AG09309 (cell line): ENCODE measurements at regions not wholly inside any gene's neighbourhood (a gene's known extent, or its start where the extent isn't known, plus 50 kb on each side); places are given as distances from the start of the nearest gene placed in this dataset.

Experiments used
- DNase-seq: peaks from one replicate; pipeline ENCODE4 v3.0.0-alpha.2; 2010; ENCODE audit warnings: low read depth
- H3K4me3 ChIP-seq: 2 replicates; pipeline ENCODE4 v1.5.1; 2011; ENCODE audit warnings: mild to moderate bottlenecking, low read depth, low read length, moderate library complexity; ENCODE audit not compliant: control insufficient read depth
- CTCF ChIP-seq: IDR thresholded peaks from 2 replicates; pipeline ENCODE4 v1.5.1; 2011; ENCODE audit warnings: mild to moderate bottlenecking, low read depth, low read length, inconsistent platforms; ENCODE audit not compliant: insufficient read depth, control insufficient read depth; ENCODE audit errors: missing control alignments

DNA sequence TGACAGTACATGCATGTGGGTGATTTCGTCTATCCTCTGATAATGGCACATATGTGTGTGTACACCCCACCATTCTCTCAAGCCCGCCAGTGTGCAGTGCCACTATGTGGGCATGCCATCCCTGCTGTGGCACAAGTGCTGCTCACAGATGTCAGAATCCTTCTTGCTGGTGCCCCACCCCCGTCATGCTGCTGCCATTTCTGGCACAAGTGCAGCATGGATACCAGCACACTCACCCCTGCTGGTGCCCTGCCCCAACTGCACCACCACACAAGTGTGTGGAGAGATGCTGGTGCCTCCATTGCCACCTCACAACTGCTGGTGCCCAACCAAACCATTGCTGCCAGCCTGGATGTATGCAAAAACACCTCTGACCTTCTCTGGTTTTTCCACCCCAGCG is 1133.8 kb downstream of the TECRL start:
- no peak overlapping the region for H3K4me3 ChIP-seq
- TF ChIP-seq CTCF: no peak
- DNase-seq: no peak

GRCh38 chr4:63269156-63269555 is 1140.1 kb downstream of the TECRL start:
- TF ChIP-seq CTCF: no peak
- no peak overlapping the region for H3K4me3 ChIP-seq
- no peak for DNase-seq

DNA sequence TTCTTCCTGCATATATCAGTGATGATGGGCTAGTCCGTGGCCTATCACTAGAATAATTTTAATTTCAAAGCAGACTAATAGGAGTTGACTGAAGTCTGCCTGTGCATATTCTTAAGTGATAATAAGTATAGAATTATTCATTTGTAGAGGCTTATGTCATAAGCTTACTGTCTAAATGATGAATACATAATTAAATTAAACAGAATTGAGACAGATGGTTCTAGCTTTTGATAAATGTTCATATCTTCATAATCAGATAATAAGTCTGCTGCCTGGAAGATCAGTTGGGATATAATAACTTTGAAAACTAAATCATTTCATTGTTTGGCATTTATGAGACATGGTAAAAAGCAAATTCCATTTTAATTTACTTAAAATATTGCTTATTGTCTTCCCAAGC is 1175.6 kb downstream of the TECRL start:
- no peak for TF ChIP-seq CTCF
- H3K4me3 ChIP-seq: no peak overlapping the region
- DNase-seq: no peak

- TF ChIP-seq CTCF: no peak
- H3K4me3 ChIP-seq: no peak overlapping the region
- no peak for DNase-seq
These were observed 1177.2 kb downstream of the TECRL start for GRCh38 chr4:63232058-63232457.

DNA sequence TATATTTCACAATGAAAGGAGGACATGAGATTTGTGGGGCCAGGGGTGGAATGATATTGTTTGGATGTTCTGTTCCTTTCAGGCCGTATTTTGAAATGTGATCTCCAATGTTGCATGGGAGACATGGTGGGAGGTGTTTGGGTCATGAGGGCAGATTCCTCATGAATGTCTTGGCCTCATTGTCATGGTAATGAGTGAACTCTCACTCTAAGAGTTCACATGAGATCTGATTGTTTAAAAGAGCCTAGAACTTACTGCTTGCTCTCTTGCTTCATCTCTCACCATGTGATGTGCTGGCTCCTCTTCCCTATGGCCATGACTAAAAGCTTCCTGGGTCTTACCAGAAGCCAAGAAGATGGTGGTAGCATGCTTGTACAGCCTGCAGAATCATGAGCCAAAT is 1183.0 kb downstream of the TECRL start:
- no peak for TF ChIP-seq CTCF
- DNase-seq: no peak
- H3K4me3 ChIP-seq: no peak overlapping the region

GRCh38 chr4:63222466-63222865 is 1186.8 kb downstream of the TECRL start:
- no peak for TF ChIP-seq CTCF
- DNase-seq: no peak
- no peak overlapping the region for H3K4me3 ChIP-seq

- DNase-seq: no peak
- H3K4me3 ChIP-seq: no peak overlapping the region
- TF ChIP-seq CTCF: no peak
These were observed 1187.8 kb downstream of the TECRL start for GRCh38 chr4:63221477-63221876.
